ENCODE measurements at regions not wholly inside any gene's neighbourhood (a gene's known extent, or its start where the extent isn't known, plus 50 kb on each side); places are given as distances from the start of the nearest gene placed in this dataset.
"Not testable (repeated sequence)": the region's sequence is repeated elsewhere in the genome, so short reads cannot be mapped to it uniquely, and the experiment has no call there.

DNA sequence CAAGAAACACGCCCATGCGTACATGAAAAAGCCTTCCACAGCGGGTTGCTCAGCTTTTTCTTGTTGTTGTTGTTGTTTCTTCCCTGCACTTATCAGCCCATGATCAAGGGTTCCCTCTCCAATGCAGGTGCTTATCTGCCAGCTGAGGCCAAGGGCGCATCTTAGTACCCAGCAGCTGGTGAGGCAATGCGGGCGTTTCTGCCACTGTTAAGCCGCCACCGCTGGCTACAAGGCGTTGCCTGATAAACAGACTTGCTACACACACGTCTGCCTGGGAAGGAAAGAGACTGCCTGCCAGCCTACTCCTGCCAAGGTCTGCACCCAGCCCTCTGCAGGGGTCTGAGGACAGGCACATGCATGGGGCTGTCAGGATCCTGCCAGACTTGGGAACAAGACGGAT is 345.9 kb downstream of the BCL11B start:
- Histone ChIP-seq H3K27ac (ENCODE audit: low read length) (no peak overlapping the region), H3K4me3 (ENCODE audit: low read length) (no peak overlapping the region), H3K9me3 (ENCODE audit: control insufficient read depth, low read length) (no peaks in the 10 kb centered on the region), H3K4me1 (ENCODE audit: control insufficient read depth, insufficient read depth, low read length) (no peaks in the 10 kb centered on the region), H3K27me3 (ENCODE audit: control insufficient read depth, insufficient read depth) (no peaks in the 10 kb centered on the region)
- ATAC-seq (no peak), DNase-seq (peak in 1 of 3 donors; percentile 28)
- intact Hi-C loops (cut with DNase I): no loop called here
- 71% methylated on average over 11 of the region's 11 CpGs for WGBS

GRCh38 chr14:98926801-98927200 is 345.2 kb downstream of the BCL11B start:
- intact Hi-C loops (cut with DNase I): no loop called here
- no peak overlapping the region for H3K4me3 ChIP-seq (ENCODE audit: low read length)
- ATAC-seq: peak in 1 of 2 donors; percentile 71
- H3K9me3 ChIP-seq (ENCODE audit: control insufficient read depth, low read length): no peaks in the 10 kb centered on the region
- DNase-seq: no peak
- H3K27ac ChIP-seq (ENCODE audit: low read length): no peak overlapping the region
- H3K4me1 ChIP-seq (ENCODE audit: control insufficient read depth, insufficient read depth, low read length): no peaks in the 10 kb centered on the region
- WGBS: 51% methylated on average over 4 of the region's 4 CpGs
- H3K27me3 ChIP-seq (ENCODE audit: control insufficient read depth, insufficient read depth): no peaks in the 10 kb centered on the region

DNA sequence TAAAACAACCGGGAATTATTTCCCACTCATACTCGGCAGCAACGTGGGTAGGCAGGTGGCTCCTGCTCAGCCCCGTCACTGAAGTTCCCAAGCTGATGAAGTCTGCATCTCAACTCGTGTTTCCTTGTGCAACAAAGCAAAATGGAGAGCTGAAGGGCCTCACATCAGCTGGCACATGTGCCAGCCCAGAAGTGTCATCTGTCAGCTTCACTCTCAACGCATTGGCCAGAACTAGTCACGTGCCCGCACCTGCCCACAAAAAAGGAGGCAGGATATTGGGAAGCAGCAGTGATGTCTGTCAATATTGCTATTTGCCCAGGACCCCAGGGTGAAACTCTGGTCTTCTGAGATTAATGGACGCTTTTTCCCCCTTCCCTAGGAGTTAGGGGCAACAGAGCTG is 344.0 kb downstream of the BCL11B start:
- no peaks in the 10 kb centered on the region for H3K9me3 ChIP-seq (ENCODE audit: control insufficient read depth, low read length)
- ATAC-seq: no peak
- H3K27me3 ChIP-seq (ENCODE audit: control insufficient read depth, insufficient read depth): no peaks in the 10 kb centered on the region
- DNase-seq: no peak
- no peak overlapping the region for H3K27ac ChIP-seq (ENCODE audit: low read length)
- H3K4me1 ChIP-seq (ENCODE audit: control insufficient read depth, insufficient read depth, low read length): no peaks in the 10 kb centered on the region
- intact Hi-C loops (cut with DNase I): no loop called here
- 88% methylated on average over 9 of the region's 9 CpGs for WGBS
- no peak overlapping the region for H3K4me3 ChIP-seq (ENCODE audit: low read length)

DNA sequence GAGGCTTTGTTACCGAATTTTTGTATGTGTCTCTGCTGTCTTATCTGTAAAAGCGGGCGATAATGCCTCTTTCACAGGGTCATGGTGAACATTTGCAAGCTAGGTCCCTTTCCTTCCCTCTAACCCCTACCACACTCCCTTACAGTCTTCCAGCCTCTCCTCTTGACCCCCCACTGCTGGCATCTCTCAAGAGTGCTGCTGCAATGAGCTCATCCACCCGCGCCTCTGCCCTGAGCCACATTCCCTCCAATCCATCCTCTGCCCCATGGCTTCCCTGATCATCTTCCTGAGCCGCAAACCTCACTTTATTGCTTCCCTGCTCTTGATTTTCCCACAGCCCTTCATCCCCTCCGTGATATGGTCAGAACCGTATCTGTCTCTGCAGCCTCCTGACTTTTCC is 343.6 kb downstream of the BCL11B start:
- H3K27ac ChIP-seq (ENCODE audit: low read length): no peak overlapping the region
- DNase-seq: no peak
- no peak overlapping the region for H3K4me3 ChIP-seq (ENCODE audit: low read length)
- 71% methylated on average over 8 of the region's 8 CpGs for WGBS
- no peaks in the 10 kb centered on the region for H3K27me3 ChIP-seq (ENCODE audit: control insufficient read depth, insufficient read depth)
- no peaks in the 10 kb centered on the region for H3K4me1 ChIP-seq (ENCODE audit: control insufficient read depth, insufficient read depth, low read length)
- no peaks in the 10 kb centered on the region for H3K9me3 ChIP-seq (ENCODE audit: control insufficient read depth, low read length)
- intact Hi-C loops (cut with DNase I): no loop called here
- no peak for ATAC-seq

DNA sequence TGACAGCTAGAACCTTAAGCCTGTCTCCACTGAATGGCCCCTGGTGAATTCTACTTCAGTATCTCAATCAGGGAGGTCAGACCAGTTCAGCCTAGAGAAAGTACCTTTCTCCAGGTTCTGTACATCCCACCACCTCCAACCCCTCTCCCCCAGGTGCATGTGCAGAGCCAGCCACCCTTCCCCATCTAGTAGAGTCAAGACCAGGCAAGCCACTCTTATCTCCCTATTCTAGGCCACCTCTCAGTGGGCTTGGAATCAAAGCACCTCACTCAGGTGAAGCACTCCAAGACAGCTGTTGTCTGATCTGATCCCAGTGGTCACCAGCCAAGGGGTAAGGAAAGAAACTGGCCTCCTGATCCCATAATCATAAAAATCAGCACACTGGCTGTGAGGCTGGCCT is 340.9 kb downstream of the BCL11B start:
- intact Hi-C loops (cut with DNase I): no loop called here
- no peak overlapping the region for H3K4me3 ChIP-seq (ENCODE audit: low read length)
- ATAC-seq: no peak
- H3K9me3 ChIP-seq (ENCODE audit: control insufficient read depth, low read length): no peaks in the 10 kb centered on the region
- H3K27me3 ChIP-seq (ENCODE audit: control insufficient read depth, insufficient read depth): no peaks in the 10 kb centered on the region
- H3K4me1 ChIP-seq (ENCODE audit: control insufficient read depth, insufficient read depth, low read length): no peaks in the 10 kb centered on the region
- DNase-seq: no peak
- H3K27ac ChIP-seq (ENCODE audit: low read length): no peak overlapping the region

DNA sequence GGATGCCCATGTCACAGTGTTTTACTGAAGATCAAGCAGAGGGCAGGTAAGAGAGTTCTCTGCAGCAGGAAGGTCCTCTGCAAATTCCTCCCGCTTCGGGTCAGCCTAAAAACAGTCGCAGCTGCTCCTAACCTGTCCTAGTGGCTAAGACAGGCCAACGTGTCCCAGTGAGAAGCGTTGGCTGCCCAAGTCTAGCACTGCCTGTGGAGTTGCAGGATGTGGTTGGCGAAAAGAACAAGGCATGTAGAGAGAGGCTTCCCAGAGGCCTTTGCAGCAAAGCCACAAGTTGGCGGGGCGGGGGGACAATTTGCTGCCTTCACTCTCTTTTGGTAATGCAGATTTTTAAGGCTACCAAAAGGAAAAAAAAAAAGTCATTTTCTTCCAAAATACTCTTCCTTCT is 340.1 kb downstream of the BCL11B start:
- Histone ChIP-seq H3K4me3 (ENCODE audit: low read length) (no peak overlapping the region), H3K27me3 (ENCODE audit: control insufficient read depth, insufficient read depth) (no peaks in the 10 kb centered on the region), H3K9me3 (ENCODE audit: control insufficient read depth, low read length) (no peaks in the 10 kb centered on the region), H3K4me1 (ENCODE audit: control insufficient read depth, insufficient read depth, low read length) (no peaks in the 10 kb centered on the region), H3K27ac (ENCODE audit: low read length) (no peak overlapping the region)
- DNase-seq: no peak
- WGBS: 81% methylated on average over 8 of the region's 8 CpGs
- intact Hi-C loops (cut with DNase I): no loop called here
- ATAC-seq: no peak

- 81% methylated on average over 8 of the region's 8 CpGs for WGBS
- no peak for DNase-seq
- no peaks in the 10 kb centered on the region for H3K9me3 ChIP-seq (ENCODE audit: control insufficient read depth, low read length)
Observed at GRCh38 chr14:98932431-98933325, 339.3 kb downstream of the BCL11B start.

GRCh38 chr14:98934569-98934968 is 337.4 kb downstream of the BCL11B start:
- H3K4me3 ChIP-seq (ENCODE audit: low read length); H3K9me3 ChIP-seq (ENCODE audit: control insufficient read depth, low read length); DNase-seq; H3K4me1 ChIP-seq (ENCODE audit: control insufficient read depth, insufficient read depth, low read length); H3K27ac ChIP-seq (ENCODE audit: low read length); H3K27me3 ChIP-seq (ENCODE audit: control insufficient read depth, insufficient read depth); ATAC-seq; intact Hi-C loops (cut with DNase I): not testable (repeated sequence)
- 74% methylated on average over 5 of the region's 5 CpGs for WGBS

More at GRCh38 chr14:98932431-98933325, 339.3 kb downstream of the BCL11B start:
- H3K27me3 ChIP-seq (ENCODE audit: control insufficient read depth, insufficient read depth): no peaks in the 10 kb centered on the region
- H3K4me1 ChIP-seq (ENCODE audit: control insufficient read depth, insufficient read depth, low read length): no peaks in the 10 kb centered on the region
- ATAC-seq: no peak
- H3K4me3 ChIP-seq (ENCODE audit: low read length): no peak overlapping the region
- intact Hi-C loops (cut with DNase I): no loop called here
- H3K27ac ChIP-seq (ENCODE audit: low read length): no peak overlapping the region

DNA sequence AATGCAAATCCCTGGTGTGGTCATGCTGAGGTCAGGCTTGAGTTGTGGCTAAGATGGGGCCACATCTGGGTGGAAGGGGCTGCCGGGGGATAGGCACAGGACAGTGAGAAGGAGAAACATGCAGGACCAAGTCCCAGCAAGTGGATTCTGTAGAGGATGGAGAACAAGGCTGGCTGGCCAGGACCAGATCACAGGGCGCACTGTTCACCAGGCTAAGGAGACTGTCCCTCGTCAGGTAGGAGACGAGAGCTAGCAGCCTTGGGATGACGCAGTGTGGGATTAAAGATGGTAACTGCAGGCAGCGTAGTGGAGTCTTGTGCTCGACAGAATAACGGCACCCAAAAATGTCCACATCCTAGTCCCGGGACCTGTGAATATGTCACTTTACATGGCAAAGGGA is 336.1 kb downstream of the BCL11B start:
- H3K4me1 ChIP-seq (ENCODE audit: control insufficient read depth, insufficient read depth, low read length): no peaks in the 10 kb centered on the region
- intact Hi-C loops (cut with DNase I): no loop called here
- H3K27ac ChIP-seq (ENCODE audit: low read length): no peak overlapping the region
- WGBS: 91% methylated on average over 9 of the region's 9 CpGs
- H3K4me3 ChIP-seq (ENCODE audit: low read length): no peak overlapping the region
- no peaks in the 10 kb centered on the region for H3K9me3 ChIP-seq (ENCODE audit: control insufficient read depth, low read length)
- no peaks in the 10 kb centered on the region for H3K27me3 ChIP-seq (ENCODE audit: control insufficient read depth, insufficient read depth)
- DNase-seq (no peak), ATAC-seq (no peak)

DNA sequence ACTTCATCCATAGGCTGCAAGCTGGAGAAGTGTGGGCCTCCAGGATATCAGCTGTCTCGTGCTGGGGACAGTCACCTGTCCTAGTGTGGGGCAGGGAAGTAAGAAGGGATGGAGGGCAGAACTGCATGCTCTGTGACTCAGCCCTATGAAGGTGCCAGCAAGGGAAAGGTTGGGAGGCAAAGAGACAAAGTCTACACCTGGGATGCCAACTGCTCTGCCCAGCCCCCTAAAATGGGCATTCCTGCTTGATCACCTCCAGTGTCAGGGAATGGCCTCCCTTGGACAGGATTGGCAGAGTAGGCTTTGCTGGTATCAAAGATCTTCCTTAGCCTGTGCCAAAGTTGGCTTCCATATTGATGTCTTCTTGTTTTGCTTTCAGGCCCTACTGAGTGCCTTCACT is 335.0 kb downstream of the BCL11B start:
- no peaks in the 10 kb centered on the region for H3K27me3 ChIP-seq (ENCODE audit: control insufficient read depth, insufficient read depth)
- DNase-seq: no peak
- 67% methylated on average over 1 of the region's 1 CpG for WGBS

GRCh38 chr14:98937712-98938505 is 334.1 kb downstream of the BCL11B start:
- no peak overlapping the region for H3K4me3 ChIP-seq (ENCODE audit: low read length)
- no peak for DNase-seq
- 92% methylated on average over 6 of the region's 6 CpGs for WGBS
- no peak overlapping the region for H3K27ac ChIP-seq (ENCODE audit: low read length)
- H3K9me3 ChIP-seq (ENCODE audit: control insufficient read depth, low read length): no peaks in the 10 kb centered on the region
- no peak for ATAC-seq
- no peaks in the 10 kb centered on the region for H3K4me1 ChIP-seq (ENCODE audit: control insufficient read depth, insufficient read depth, low read length)
- intact Hi-C loops (cut with DNase I): no loop called here
- no peaks in the 10 kb centered on the region for H3K27me3 ChIP-seq (ENCODE audit: control insufficient read depth, insufficient read depth)

More for the DNA sequence above, 335.0 kb downstream of the BCL11B start:
- intact Hi-C loops (cut with DNase I): no loop called here
- no peak for ATAC-seq
- H3K27ac ChIP-seq (ENCODE audit: low read length): no peak overlapping the region
- no peak overlapping the region for H3K4me3 ChIP-seq (ENCODE audit: low read length)
- no peaks in the 10 kb centered on the region for H3K9me3 ChIP-seq (ENCODE audit: control insufficient read depth, low read length)
- H3K4me1 ChIP-seq (ENCODE audit: control insufficient read depth, insufficient read depth, low read length): no peaks in the 10 kb centered on the region
